HUES6 (cell line): ENCODE measurements at regions not wholly inside any gene's neighbourhood (a gene's known extent, or its start where the extent isn't known, plus 50 kb on each side); places are given as distances from the start of the nearest gene placed in this dataset.

Source experiments
- H3K27ac ChIP-seq: 2 replicates; pipeline ENCODE4 v1.7.0; 2013; ENCODE audit warnings: low read depth, mild to moderate bottlenecking, low read length, inconsistent platforms
- H3K27me3 ChIP-seq: 2 replicates; pipeline ENCODE4 v1.6.1; 2013; ENCODE audit warnings: low read length; ENCODE audit not compliant: control insufficient read depth, insufficient read depth
- H3K36me3 ChIP-seq: 2 replicates; pipeline ENCODE4 v1.6.1; 2013; ENCODE audit warnings: low read length; ENCODE audit not compliant: control insufficient read depth, insufficient read depth
- H3K4me1 ChIP-seq: 2 replicates; pipeline ENCODE4 v1.6.1; 2013; ENCODE audit warnings: low read length; ENCODE audit not compliant: control insufficient read depth, insufficient read depth
- H3K4me3 ChIP-seq: 2 replicates; pipeline ENCODE4 v1.5.1; 2013; ENCODE audit warnings: low read depth, low read length
- H3K9ac ChIP-seq: one replicate; pipeline ENCODE4 v1.6.1; 2013; ENCODE audit warnings: mild to moderate bottlenecking, low read length
- H3K9me3 ChIP-seq: 2 replicates; pipeline ENCODE4 v1.6.1; 2013; ENCODE audit warnings: low read depth, low read length; ENCODE audit not compliant: control insufficient read depth, insufficient read depth

DNA sequence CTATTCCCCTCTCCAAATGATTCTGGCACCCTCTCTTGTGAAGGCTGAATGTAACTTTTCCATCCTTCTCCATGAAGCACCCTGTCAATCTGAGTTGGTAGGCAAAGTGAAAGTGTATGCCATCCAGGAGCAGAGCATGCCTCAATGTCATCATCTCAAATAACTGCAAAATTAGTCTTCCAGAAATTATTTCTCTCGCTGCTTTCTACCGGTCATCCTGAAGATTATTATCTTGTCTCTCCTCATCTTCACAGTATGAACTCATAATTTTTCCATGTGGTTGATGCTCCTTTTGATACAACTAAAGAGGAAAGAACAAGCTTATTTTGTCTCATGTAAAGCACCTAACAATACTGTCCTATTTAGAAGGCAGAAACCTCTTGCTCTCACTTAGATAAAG, 285.5 kb upstream of the PCDH7 start:
- no peak overlapping the region for H3K4me3 ChIP-seq
- no peak overlapping the region for H3K9ac ChIP-seq
- H3K27ac ChIP-seq = no peak overlapping the region

DNA sequence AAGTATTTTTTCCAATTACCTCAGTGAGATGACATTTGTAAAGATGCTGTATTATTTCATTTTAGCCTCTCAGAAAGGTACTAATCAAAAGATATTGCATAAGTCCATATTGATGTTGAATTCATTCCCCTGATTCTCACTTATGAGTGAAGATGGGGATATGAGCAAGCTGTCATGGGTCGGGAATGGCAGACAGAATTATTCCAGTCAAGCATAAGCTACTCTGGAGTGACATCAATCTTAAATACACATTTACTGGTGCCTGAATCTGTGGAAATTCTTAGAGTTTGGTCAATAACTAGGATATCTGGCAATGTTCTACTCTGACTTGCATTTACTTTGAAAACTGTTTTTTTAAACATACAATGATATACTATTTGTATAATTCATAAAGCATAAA, 283.8 kb upstream of the PCDH7 start:
- Histone ChIP-seq H3K4me1 (no peaks in the 10 kb centered on the region), H3K36me3 (no peaks in the 10 kb centered on the region), H3K4me3 (no peak overlapping the region), H3K27me3 (no peaks in the 10 kb centered on the region), H3K9ac (no peak overlapping the region), H3K9me3 (no peaks in the 10 kb centered on the region), H3K27ac (no peak overlapping the region)

More for the DNA sequence above, 285.5 kb upstream of the PCDH7 start:
- Histone ChIP-seq H3K9me3 (no peaks in the 10 kb centered on the region), H3K27me3 (no peaks in the 10 kb centered on the region), H3K4me1 (no peaks in the 10 kb centered on the region), H3K36me3 (no peaks in the 10 kb centered on the region)

DNA sequence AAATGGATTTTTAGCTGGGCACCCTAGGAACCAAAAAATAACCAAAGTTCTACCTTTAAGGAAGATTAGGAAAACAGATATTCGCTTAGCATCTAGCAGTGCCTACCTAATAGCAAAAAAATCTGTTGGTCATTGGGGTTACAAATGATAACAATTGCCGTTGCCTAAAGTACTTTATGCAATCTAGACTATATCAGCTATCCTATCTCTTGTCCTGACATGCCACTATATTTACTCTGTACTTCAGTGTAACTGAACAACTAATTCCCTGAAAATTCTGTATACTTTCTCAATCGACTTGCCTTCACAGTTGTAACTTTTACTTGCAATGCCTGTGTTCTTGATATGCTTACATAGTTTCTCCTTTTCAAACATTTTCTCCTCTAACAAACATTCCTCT, 282.9 kb upstream of the PCDH7 start:
- Histone ChIP-seq H3K4me1 (no peaks in the 10 kb centered on the region), H3K9ac (no peak overlapping the region), H3K9me3 (no peaks in the 10 kb centered on the region), H3K4me3 (no peak overlapping the region), H3K27me3 (no peaks in the 10 kb centered on the region), H3K36me3 (no peaks in the 10 kb centered on the region), H3K27ac (no peak overlapping the region)

DNA sequence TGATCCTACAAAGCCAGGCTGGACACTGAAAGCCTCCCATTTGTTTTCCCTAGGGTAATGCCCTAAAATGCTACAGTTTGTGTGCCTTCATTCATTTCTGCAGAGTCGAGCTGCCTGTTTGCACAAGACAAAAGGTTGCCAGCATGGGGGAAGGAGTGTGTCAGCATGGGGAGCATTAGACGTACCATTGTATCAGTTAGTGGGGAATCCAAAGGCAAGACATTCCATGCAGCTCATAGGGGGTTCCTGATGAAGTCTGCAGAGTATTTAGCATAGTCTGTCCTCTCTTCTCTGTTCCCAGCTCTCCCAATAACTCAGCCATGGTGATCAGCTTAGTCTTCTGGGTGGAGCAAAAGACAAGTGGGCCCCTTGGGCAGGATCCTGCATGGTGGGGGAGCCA, 276.9 kb upstream of the PCDH7 start:
- H3K9ac ChIP-seq = no peak overlapping the region
- no peaks in the 10 kb centered on the region for H3K9me3 ChIP-seq
- H3K27ac ChIP-seq = no peak overlapping the region
- H3K27me3 ChIP-seq = no peaks in the 10 kb centered on the region
- no peaks in the 10 kb centered on the region for H3K36me3 ChIP-seq
- no peak overlapping the region for H3K4me3 ChIP-seq
- H3K4me1 ChIP-seq = peaks cover 8% of the 10 kb centered on the region

DNA sequence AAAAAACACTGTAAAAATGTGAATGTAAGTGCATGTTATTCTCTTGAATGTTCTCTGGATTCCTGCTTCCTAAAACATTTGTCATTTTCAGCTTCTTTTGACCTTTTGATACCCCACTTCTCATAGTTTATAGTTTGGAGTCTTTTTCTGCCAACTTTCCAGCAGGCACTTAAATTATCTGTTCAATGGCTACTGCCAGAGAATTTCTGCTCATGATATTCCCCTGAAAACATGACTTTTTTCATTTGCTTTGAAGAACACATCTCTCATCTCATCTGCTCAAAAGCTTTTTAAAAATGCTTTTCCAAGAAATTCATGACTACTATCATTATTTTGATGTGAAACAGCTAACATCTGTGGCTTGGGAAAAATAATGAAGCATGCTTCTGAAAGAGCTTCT, 269.7 kb upstream of the PCDH7 start:
- Histone ChIP-seq H3K36me3 (no peaks in the 10 kb centered on the region), H3K4me3 (no peak overlapping the region), H3K9me3 (no peaks in the 10 kb centered on the region), H3K4me1 (no peaks in the 10 kb centered on the region), H3K27me3 (no peaks in the 10 kb centered on the region), H3K9ac (no peak overlapping the region), H3K27ac (no peak overlapping the region)

DNA sequence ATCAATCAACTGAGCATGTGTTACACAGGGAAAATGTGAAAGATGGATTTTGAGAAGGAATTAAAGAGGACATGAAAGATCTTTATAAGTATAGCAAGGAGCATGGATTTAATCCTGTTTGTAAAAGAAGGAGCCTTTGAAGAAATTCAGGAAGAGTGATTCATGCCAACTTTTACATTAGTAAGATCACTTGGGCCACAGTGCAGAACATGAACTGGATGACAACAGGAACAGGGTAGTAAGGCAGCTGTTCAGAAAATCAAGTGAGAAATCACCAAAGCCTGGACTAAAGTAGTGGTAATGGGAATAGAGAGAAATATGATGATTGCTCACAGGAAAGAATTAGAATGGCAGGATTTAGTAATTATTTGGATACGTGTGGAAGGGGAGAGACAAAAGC, 265.7 kb upstream of the PCDH7 start:
- Histone ChIP-seq H3K9me3 (no peaks in the 10 kb centered on the region), H3K4me3 (no peak overlapping the region), H3K4me1 (no peaks in the 10 kb centered on the region), H3K9ac (no peak overlapping the region), H3K27me3 (no peaks in the 10 kb centered on the region), H3K36me3 (no peaks in the 10 kb centered on the region), H3K27ac (no peak overlapping the region)

DNA sequence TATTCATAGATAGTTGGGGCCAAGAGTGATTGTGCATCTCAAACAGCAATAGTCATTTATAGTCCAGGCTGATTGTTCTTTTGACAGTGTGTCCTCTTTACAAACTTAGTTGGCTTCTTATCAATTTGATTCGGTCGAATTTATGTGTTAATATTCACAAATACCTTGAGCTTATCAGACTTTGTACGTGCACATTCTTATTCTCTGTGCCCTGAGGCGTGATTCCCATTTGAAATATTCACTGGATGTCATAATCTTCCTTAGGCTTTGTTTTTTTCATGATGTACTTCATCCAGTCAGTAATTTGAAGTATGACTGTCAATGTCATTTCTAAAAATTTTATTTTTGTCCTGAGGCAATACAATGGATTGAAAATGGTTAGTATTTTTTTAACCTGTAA, 263.5 kb upstream of the PCDH7 start:
- H3K9me3 ChIP-seq = no peaks in the 10 kb centered on the region
- H3K4me3 ChIP-seq = no peak overlapping the region
- H3K9ac ChIP-seq = no peak overlapping the region
- H3K27ac ChIP-seq = no peak overlapping the region
- H3K27me3 ChIP-seq = no peaks in the 10 kb centered on the region
- H3K4me1 ChIP-seq = peaks cover 12% of the 10 kb centered on the region
- H3K36me3 ChIP-seq = no peaks in the 10 kb centered on the region

DNA sequence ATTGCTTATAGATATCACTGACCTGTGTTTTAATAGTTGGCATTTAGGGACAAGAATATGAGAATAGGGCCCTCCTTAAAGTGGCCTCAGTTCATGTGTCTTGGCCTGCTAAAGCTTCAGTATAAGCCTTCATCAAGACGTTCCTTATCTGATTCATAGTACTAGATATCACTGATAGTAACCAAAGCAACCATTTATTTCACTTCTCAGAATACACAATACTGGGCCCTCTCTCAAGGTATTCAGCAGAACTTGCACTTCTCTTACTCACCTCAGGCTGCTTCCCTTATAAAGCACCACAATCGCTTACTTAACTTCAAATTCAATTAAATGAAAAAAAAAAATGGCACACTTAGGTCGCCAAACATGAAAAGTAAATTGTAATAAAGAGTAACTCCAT, 259.4 kb upstream of the PCDH7 start:
- no peaks in the 10 kb centered on the region for H3K36me3 ChIP-seq
- no peak overlapping the region for H3K4me3 ChIP-seq
- no peaks in the 10 kb centered on the region for H3K9me3 ChIP-seq
- peaks cover 12% of the 10 kb centered on the region for H3K4me1 ChIP-seq
- H3K9ac ChIP-seq = no peak overlapping the region
- H3K27me3 ChIP-seq = no peaks in the 10 kb centered on the region
- H3K27ac ChIP-seq = no peak overlapping the region

DNA sequence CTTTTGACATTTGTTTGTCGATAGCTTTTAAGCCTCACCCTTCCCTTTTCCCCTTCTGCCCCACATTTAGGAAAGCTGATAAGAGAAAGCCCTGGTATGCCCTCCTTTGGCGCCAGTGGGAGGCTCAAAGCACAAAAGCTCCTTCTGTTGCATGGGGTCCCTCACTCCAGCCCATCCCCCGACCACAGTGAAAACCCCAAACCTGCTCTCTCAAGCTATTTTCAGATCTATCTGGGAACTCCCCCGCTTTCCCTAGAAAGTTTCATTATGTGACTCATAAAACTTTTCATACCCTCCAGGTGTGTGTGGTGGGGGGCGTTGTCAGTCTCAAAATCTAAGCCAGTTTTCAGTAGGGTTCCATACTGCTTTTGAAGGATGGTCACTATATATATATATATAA, 259.0 kb upstream of the PCDH7 start:
- Histone ChIP-seq H3K4me3 (no peak overlapping the region), H3K27me3 (no peaks in the 10 kb centered on the region), H3K4me1 (peaks cover 12% of the 10 kb centered on the region), H3K9me3 (no peaks in the 10 kb centered on the region), H3K36me3 (no peaks in the 10 kb centered on the region), H3K27ac (no peak overlapping the region), H3K9ac (no peak overlapping the region)

DNA sequence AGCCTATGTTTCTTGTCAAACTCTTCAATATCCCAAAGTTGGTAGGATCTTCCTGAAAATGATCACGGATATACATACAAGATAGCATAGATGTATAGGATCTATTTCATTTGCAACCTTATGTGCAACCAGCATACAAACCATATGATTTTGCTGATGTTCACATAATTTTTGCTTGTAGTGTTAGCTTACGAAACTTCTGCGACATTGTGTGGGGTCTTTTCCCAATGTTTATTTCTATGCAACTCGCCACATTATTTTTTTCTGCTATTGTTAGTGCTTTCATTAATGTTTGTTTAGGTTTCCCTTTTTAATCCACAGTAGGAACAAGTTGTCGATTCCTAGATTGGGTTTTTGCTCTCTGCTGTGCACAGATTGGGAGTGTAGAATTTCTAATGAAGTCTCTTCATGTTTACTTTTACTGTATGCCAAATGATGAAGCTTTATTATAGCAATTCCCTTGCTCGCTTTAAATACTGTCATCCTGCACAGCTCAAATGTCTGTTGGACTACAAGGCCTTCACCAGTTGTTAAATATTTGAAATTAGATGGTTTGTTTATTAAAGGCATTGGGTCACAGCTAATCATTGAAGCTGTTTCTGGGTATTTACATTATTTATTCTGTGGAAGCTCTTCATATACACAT, 257.6 kb upstream of the PCDH7 start:
- H3K4me1 ChIP-seq = peaks cover 12% of the 10 kb centered on the region
- no peaks in the 10 kb centered on the region for H3K9me3 ChIP-seq
- no peak overlapping the region for H3K27ac ChIP-seq
- H3K27me3 ChIP-seq = no peaks in the 10 kb centered on the region
- H3K9ac ChIP-seq = no peak overlapping the region
- H3K36me3 ChIP-seq = no peaks in the 10 kb centered on the region
- H3K4me3 ChIP-seq = no peak overlapping the region

DNA sequence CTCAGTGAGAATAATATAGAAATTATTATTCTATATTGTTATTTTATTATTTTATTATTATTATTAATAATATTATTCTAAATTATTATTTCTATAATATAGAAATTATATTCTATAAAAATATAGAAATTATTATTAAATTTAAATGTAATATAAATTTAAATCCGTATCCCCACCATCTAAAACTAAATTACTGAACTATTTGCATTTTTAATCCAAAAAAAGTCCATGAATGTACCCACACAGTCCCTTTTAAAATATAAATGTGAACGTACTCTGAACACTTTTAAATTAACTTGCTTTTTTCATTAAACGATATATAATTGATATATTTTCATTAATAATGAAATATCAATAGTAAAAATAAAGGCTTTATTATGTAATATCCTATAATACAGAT, 248.3 kb upstream of the PCDH7 start:
- H3K4me3 ChIP-seq = no peak overlapping the region
- H3K36me3 ChIP-seq = no peaks in the 10 kb centered on the region
- no peaks in the 10 kb centered on the region for H3K9me3 ChIP-seq
- H3K27ac ChIP-seq = no peak overlapping the region
- H3K27me3 ChIP-seq = no peaks in the 10 kb centered on the region
- H3K4me1 ChIP-seq = no peaks in the 10 kb centered on the region
- no peak overlapping the region for H3K9ac ChIP-seq

DNA sequence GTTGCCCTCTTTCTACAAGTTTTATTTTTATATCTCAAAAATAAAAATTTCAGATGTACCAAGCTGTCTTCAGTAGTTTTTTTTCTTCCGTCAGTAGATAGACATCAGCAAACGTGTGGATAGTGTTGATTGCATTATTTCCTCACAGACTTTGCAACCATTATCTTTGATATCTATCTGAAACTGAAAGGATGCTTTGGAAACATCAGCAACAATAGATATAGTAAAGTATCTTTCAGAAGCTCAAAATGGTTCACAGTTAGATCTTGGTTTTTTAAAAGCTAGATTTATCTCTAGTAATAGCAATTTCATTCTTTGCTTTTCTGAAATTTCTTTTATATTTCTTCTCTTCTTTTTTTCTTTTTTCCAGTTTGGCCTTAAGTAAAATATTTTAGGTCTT, 246.9 kb upstream of the PCDH7 start:
- Histone ChIP-seq H3K27me3 (no peaks in the 10 kb centered on the region), H3K9ac (no peak overlapping the region), H3K4me3 (no peak overlapping the region), H3K27ac (no peak overlapping the region), H3K36me3 (no peaks in the 10 kb centered on the region), H3K9me3 (no peaks in the 10 kb centered on the region), H3K4me1 (no peaks in the 10 kb centered on the region)
